ENCODE measurements at regions not wholly inside any gene's neighbourhood (a gene's known extent, or its start where the extent isn't known, plus 50 kb on each side); places are given as distances from the start of the nearest gene placed in this dataset.

GRCh38 chr1:29592731-29593130 is 356.4 kb downstream of the PTPRU start:
- no peak for TF ChIP-seq CTCF (IDR thresholded peaks at IDR 0.05)
- TF ChIP-seq POLR2A (IDR thresholded peaks at IDR 0.05), result no peak
- TF ChIP-seq EP300 (IDR thresholded peaks at IDR 0.05), result no peak
